ENCODE measurements at regions not wholly inside any gene's neighbourhood (a gene's known extent, or its start where the extent isn't known, plus 50 kb on each side); places are given as distances from the start of the nearest gene placed in this dataset.
"Not testable (repeated sequence)": the region's sequence is repeated elsewhere in the genome, so short reads cannot be mapped to it uniquely, and the experiment has no call there.

- DNase-seq (ENCODE audit: low read depth) = no peak
These were observed 93.1 kb upstream of the TBCA start for GRCh38 chr5:77869116-77869798.

- peak; percentile 34 for DNase-seq (ENCODE audit: low read depth)
These were observed 91.8 kb upstream of the TBCA start for GRCh38 chr5:77867914-77868313.

- DNase-seq (ENCODE audit: low read depth) = peak; percentile 64
These were observed 91.1 kb upstream of the TBCA start for GRCh38 chr5:77867194-77867691.

- DNase-seq (ENCODE audit: low read depth) = no peak
These were observed 90.1 kb upstream of the TBCA start for GRCh38 chr5:77866198-77866597.

- no peak for DNase-seq (ENCODE audit: low read depth)
These were observed 88.9 kb upstream of the TBCA start for GRCh38 chr5:77864997-77865396.

GRCh38 chr5:77863181-77863580 is 87.0 kb upstream of the TBCA start:
- no peak for DNase-seq (ENCODE audit: low read depth)

GRCh38 chr5:77861576-77861975 is 85.4 kb upstream of the TBCA start:
- no peak for DNase-seq (ENCODE audit: low read depth)

- no peak for DNase-seq (ENCODE audit: low read depth)
These were observed 83.2 kb upstream of the TBCA start for GRCh38 chr5:77859306-77859705.

GRCh38 chr5:77858678-77859077 is 82.5 kb upstream of the TBCA start:
- DNase-seq (ENCODE audit: low read depth) = not testable (repeated sequence)

- DNase-seq (ENCODE audit: low read depth) = no peak
These were observed 79.2 kb upstream of the TBCA start for GRCh38 chr5:77855369-77855768.

- no peak for DNase-seq (ENCODE audit: low read depth)
These were observed 77.3 kb upstream of the TBCA start for GRCh38 chr5:77853353-77853907.

- peak; percentile 74 for DNase-seq (ENCODE audit: low read depth)
These were observed 76.6 kb upstream of the TBCA start for GRCh38 chr5:77852514-77853352.

- no peak for DNase-seq (ENCODE audit: low read depth)
These were observed 76.0 kb upstream of the TBCA start for GRCh38 chr5:77852068-77852513.

GRCh38 chr5:77851176-77852067 is 75.3 kb upstream of the TBCA start:
- DNase-seq (ENCODE audit: low read depth) = peak; percentile 52

GRCh38 chr5:77850536-77851175 is 74.5 kb upstream of the TBCA start:
- DNase-seq (ENCODE audit: low read depth) = no peak

- DNase-seq (ENCODE audit: low read depth) = no peak
These were observed 73.3 kb upstream of the TBCA start for GRCh38 chr5:77849308-77849900.

- DNase-seq (ENCODE audit: low read depth) = no peak
These were observed 71.7 kb upstream of the TBCA start for GRCh38 chr5:77847814-77848290.

- DNase-seq (ENCODE audit: low read depth) = no peak
These were observed 71.0 kb upstream of the TBCA start for GRCh38 chr5:77847129-77847460.

- DNase-seq (ENCODE audit: low read depth) = no peak
These were observed 70.4 kb upstream of the TBCA start for GRCh38 chr5:77846422-77847128.

- no peak for DNase-seq (ENCODE audit: low read depth)
These were observed 69.1 kb upstream of the TBCA start for GRCh38 chr5:77845324-77845646.
